GM23248 (cell line): ENCODE measurements at regions not wholly inside any gene's neighbourhood (a gene's known extent, or its start where the extent isn't known, plus 50 kb on each side); places are given as distances from the start of the nearest gene placed in this dataset.
"Not testable (repeated sequence)": the region's sequence is repeated elsewhere in the genome, so short reads cannot be mapped to it uniquely, and the experiment has no call there.

ENCODE experiments used
- DNase-seq: peaks from one replicate; pipeline ENCODE4 v3.0.0-alpha.2; 2015
- H2AFZ ChIP-seq: fragments of 200-600 bp; sonication (generic); 2 replicates; pipeline ENCODE4 v1.6.1; 2016; ENCODE audit warnings: antibody characterized with exemption
- H3F3A ChIP-seq: fragments of 200-600 bp; sonication (generic); 2 replicates; pipeline ENCODE4 v1.6.1; 2016; ENCODE audit warnings: mild to moderate bottlenecking, antibody characterized with exemption, mixed run types; ENCODE audit not compliant: insufficient read depth
- H3K27ac ChIP-seq: fragments of 200-600 bp; sonication (generic); 2 replicates; pipeline ENCODE4 v1.5.1; 2016; ENCODE audit warnings: mild to moderate bottlenecking
- H3K27me3 ChIP-seq: fragments of 200-600 bp; sonication (generic); replicated peaks from 2 replicates; pipeline ENCODE4 v1.6.1; 2016; ENCODE audit warnings: mild to moderate bottlenecking; ENCODE audit not compliant: insufficient read depth
- H3K36me3 ChIP-seq: fragments of 200-600 bp; sonication (generic); 2 replicates; pipeline ENCODE4 v1.6.1; 2016; ENCODE audit warnings: low read depth, mild to moderate bottlenecking
- H3K4me1 ChIP-seq: fragments of 200-600 bp; sonication (generic); 2 replicates; pipeline ENCODE4 v1.6.1; 2016; ENCODE audit warnings: mild to moderate bottlenecking; ENCODE audit not compliant: insufficient read depth
- H3K4me2 ChIP-seq: fragments of 200-600 bp; sonication (generic); one replicate; pipeline ENCODE4 v1.6.1; 2016; ENCODE audit warnings: mild to moderate bottlenecking; ENCODE audit not compliant: unreplicated experiment
- H3K4me3 ChIP-seq: fragments of 200-600 bp; sonication (generic); 2 replicates; pipeline ENCODE4 v1.5.1; 2016; ENCODE audit warnings: mild to moderate bottlenecking
- H3K79me2 ChIP-seq: fragments of 200-600 bp; sonication (generic); 2 replicates; pipeline ENCODE4 v1.6.1; 2016; ENCODE audit warnings: mild to moderate bottlenecking; ENCODE audit not compliant: insufficient read depth
- H3K9ac ChIP-seq: fragments of 200-600 bp; sonication (generic); 2 replicates; pipeline ENCODE4 v1.6.1; 2016; ENCODE audit warnings: mild to moderate bottlenecking
- H3K9me2 ChIP-seq: fragments of 200-600 bp; sonication (generic); 2 replicates; pipeline ENCODE4 v1.6.1; 2016; ENCODE audit warnings: mixed run types, mild to moderate bottlenecking, moderate library complexity; ENCODE audit not compliant: insufficient read depth
- H3K9me3 ChIP-seq: fragments of 200-600 bp; sonication (generic); one replicate; pipeline ENCODE4 v1.6.1; 2017; ENCODE audit warnings: low read depth
- H4K20me1 ChIP-seq: fragments of 200-600 bp; sonication (generic); 2 replicates; pipeline ENCODE4 v1.6.0; 2016; ENCODE audit not compliant: insufficient read depth
- EZH2 ChIP-seq: fragments of 200-600 bp; sonication (generic); IDR thresholded peaks from 2 replicates; pipeline ENCODE4 v1.6.1; 2018; ENCODE audit warnings: antibody characterized with exemption, mild to moderate bottlenecking; ENCODE audit not compliant: insufficient read depth, poor library complexity, severe bottlenecking
- EZH2phosphoT487 ChIP-seq: fragments of 200-600 bp; sonication (generic); IDR thresholded peaks from 2 replicates; pipeline ENCODE4 v1.6.1; 2018; ENCODE audit warnings: antibody characterized with exemption, moderate library complexity, mild to moderate bottlenecking, low read depth; ENCODE audit not compliant: insufficient read depth
- WGBS, 2 experiments: methylation state at CpG; one replicate each; pipeline ENCODE4 v1.1.6; 2015 to 2017; ENCODE audit warnings: low lambda C conversion rate in 2 of 2, low coverage in 1 of 2; ENCODE audit errors: missing lambda C conversion rate in 2 of 2; 5-methylcytosine and 5-hydroxymethylcytosine counted together
- in situ Hi-C: fragments of 300-500 bp; cut with MboI; formaldehyde crosslinking; loops from 2 replicates; pipeline ENCODE4 v1.15.0; 2020

DNA sequence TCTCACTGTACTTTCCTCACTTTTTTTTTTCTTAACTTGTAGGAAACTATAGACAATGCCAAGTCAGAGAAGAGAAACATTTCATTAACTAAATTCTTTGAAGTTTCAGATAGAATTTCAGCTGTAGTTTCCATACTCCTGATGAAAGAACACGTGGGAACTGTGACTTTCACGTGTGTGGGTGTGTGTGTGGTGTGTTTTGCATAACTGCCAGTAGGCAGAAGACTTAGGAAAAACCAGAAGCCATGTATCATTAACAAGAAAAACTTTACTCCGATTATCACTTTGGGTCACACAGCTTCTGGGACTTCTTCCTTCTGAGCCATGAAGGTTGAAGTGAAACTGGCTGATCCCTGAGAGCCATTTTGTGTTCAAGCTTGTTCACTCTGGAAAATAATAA lies 483.3 kb downstream of the TFAP2B start:
- Histone ChIP-seq H3F3A (no peaks in the 10 kb centered on the region), H3K9me2 (no peaks in the 10 kb centered on the region), H3K4me1 (no peaks in the 10 kb centered on the region), H3K36me3 (no peaks in the 10 kb centered on the region), H3K9ac (no peak overlapping the region), H3K79me2 (no peaks in the 10 kb centered on the region), H3K9me3 (no peaks in the 10 kb centered on the region), H2AFZ (no peak overlapping the region), H3K27ac (no peak overlapping the region), H3K27me3 (no peaks in the 10 kb centered on the region), H3K4me3 (no peak overlapping the region), H4K20me1 (no peaks in the 10 kb centered on the region), H3K4me2 (no peak overlapping the region)
- in situ Hi-C loops: no loop called here
- DNase-seq: no peak
- no peak for TF ChIP-seq EZH2
- TF ChIP-seq EZH2phosphoT487: no peak
- WGBS, 2 experiments: 9 to 10% methylated on average over 3 of the region's 3 CpGs

DNA sequence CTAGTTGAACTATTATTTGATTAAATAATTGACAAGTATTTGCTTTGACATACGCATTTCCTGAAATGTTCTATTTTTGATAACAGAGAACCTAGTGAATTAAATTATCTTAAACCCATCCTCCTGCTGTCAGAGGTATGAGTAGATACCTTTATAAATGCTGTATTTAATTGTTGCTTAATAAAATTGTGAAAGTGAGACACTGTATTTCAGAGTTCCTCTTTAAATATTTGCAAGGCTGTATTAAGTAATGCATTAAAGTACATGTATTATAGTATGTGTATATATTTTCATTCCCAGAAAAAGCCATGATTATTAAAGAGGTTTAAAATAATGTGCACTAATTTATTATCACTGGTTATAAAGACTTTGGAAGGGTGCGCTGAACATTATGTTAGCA lies 483.8 kb downstream of the TFAP2B start:
- in situ Hi-C loops: no loop called here

DNA sequence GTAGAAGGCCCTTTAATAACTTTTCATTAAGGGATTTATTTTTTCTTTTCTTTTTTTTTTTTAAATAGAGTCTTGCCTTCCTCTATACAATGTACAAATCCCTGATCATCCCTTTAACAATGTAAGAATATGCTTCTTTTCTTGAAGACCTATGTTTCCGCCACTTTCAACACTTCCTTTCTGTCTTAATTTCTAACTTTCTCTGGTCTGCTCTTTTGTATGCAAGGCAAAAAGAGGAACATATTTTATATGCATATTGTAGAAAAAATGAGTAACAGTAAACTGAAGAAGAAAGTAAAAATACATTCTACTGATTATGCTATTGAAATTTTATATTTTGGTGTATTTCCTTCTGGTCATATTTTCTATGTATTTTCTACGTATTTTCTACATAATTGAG lies 484.7 kb downstream of the TFAP2B start:
- no peaks in the 10 kb centered on the region for H3K9me3 ChIP-seq
- no peaks in the 10 kb centered on the region for H3K36me3 ChIP-seq
- no peak for DNase-seq
- no peaks in the 10 kb centered on the region for H3K9me2 ChIP-seq
- in situ Hi-C loops: no loop called here
- H3K9ac ChIP-seq: no peak overlapping the region
- no peaks in the 10 kb centered on the region for H3K79me2 ChIP-seq
- H3K27me3 ChIP-seq: no peaks in the 10 kb centered on the region
- no peak overlapping the region for H3K27ac ChIP-seq
- H4K20me1 ChIP-seq: no peaks in the 10 kb centered on the region
- TF ChIP-seq EZH2phosphoT487 (no peak), EZH2 (no peak)
- no peak overlapping the region for H3K4me2 ChIP-seq
- H3K4me1 ChIP-seq: no peaks in the 10 kb centered on the region
- no peaks in the 10 kb centered on the region for H3F3A ChIP-seq
- WGBS, 2 experiments: 40 to 46% methylated on average over 2 of the region's 2 CpGs
- H2AFZ ChIP-seq: no peak overlapping the region
- no peak overlapping the region for H3K4me3 ChIP-seq

More for the DNA sequence above, 483.8 kb downstream of the TFAP2B start:
- TF ChIP-seq EZH2 (no peak), EZH2phosphoT487 (no peak)
- H3K4me3 ChIP-seq: no peak overlapping the region
- no peaks in the 10 kb centered on the region for H3K9me2 ChIP-seq
- no peaks in the 10 kb centered on the region for H4K20me1 ChIP-seq
- no peaks in the 10 kb centered on the region for H3K9me3 ChIP-seq
- no peak overlapping the region for H3K9ac ChIP-seq
- WGBS, 2 experiments: 66 to 74% methylated on average over 2 of the region's 2 CpGs
- no peaks in the 10 kb centered on the region for H3K27me3 ChIP-seq
- H3F3A ChIP-seq: no peaks in the 10 kb centered on the region
- no peaks in the 10 kb centered on the region for H3K4me1 ChIP-seq
- H3K4me2 ChIP-seq: no peak overlapping the region
- DNase-seq: no peak
- no peaks in the 10 kb centered on the region for H3K36me3 ChIP-seq
- no peak overlapping the region for H2AFZ ChIP-seq
- no peak overlapping the region for H3K27ac ChIP-seq
- no peaks in the 10 kb centered on the region for H3K79me2 ChIP-seq

DNA sequence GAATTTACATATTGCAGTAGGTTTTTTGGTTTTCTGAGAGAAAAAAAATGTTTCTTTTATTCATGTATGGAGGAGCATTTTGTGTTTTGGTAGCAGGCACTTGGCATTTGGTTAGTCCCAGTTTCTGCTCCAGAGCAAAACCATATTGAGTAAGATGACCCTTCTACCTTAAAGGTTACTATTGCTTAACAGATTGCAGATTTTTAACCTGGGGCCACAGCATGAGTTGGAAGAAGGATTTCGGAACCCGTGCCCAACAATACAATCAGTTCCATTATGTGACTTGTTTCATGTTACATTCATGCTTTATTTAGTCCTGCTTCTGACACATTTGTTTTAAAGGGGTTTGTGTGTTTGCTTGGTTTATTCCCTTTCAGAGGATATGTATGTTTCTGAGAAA lies 496.3 kb downstream of the TFAP2B start:
- no peak overlapping the region for H3K27ac ChIP-seq
- no peaks in the 10 kb centered on the region for H3K9me2 ChIP-seq
- no peaks in the 10 kb centered on the region for H3K79me2 ChIP-seq
- no peaks in the 10 kb centered on the region for H3K9me3 ChIP-seq
- H4K20me1 ChIP-seq: no peaks in the 10 kb centered on the region
- in situ Hi-C loops: no loop called here
- DNase-seq: no peak
- no peak for TF ChIP-seq EZH2phosphoT487
- TF ChIP-seq EZH2: no peak
- H3F3A ChIP-seq: no peaks in the 10 kb centered on the region
- H3K4me3 ChIP-seq: no peak overlapping the region
- no peak overlapping the region for H2AFZ ChIP-seq
- WGBS, 2 experiments: 68 to 83% methylated on average over 2 of the region's 2 CpGs
- no peaks in the 10 kb centered on the region for H3K4me1 ChIP-seq
- no peak overlapping the region for H3K9ac ChIP-seq
- H3K4me2 ChIP-seq: no peak overlapping the region
- H3K36me3 ChIP-seq: no peaks in the 10 kb centered on the region
- no peaks in the 10 kb centered on the region for H3K27me3 ChIP-seq

DNA sequence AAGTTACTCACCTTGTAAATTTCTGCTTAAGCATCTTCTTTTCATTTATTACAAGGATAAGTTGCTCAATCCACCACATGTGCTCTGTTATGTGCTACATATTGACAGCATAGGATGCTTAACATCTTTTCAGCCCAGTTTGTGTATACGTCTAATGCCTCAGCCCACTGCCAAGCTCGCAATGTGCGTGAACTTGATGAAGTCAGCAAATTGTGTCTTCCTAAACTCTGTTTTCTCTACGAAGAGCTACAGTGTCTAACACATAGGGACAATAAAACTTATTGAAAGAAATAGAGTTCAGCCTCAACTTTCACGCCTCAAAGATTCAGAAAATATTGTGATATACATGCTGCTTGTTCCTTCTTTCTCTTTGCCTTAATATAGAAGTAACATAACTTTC lies 500.0 kb downstream of the TFAP2B start:
- no peaks in the 10 kb centered on the region for H3K36me3 ChIP-seq
- DNase-seq: no peak
- H2AFZ ChIP-seq: no peak overlapping the region
- H3K4me2 ChIP-seq: no peak overlapping the region
- no peaks in the 10 kb centered on the region for H3F3A ChIP-seq
- no peak overlapping the region for H3K27ac ChIP-seq
- no peaks in the 10 kb centered on the region for H4K20me1 ChIP-seq
- no peak overlapping the region for H3K9ac ChIP-seq
- no peaks in the 10 kb centered on the region for H3K4me1 ChIP-seq
- in situ Hi-C loops: no loop called here
- 2 to 5% methylated on average over 5 of the region's 5 CpGs for WGBS, 2 experiments
- no peaks in the 10 kb centered on the region for H3K9me2 ChIP-seq
- no peak for TF ChIP-seq EZH2
- no peak for TF ChIP-seq EZH2phosphoT487
- H3K27me3 ChIP-seq: no peaks in the 10 kb centered on the region
- H3K79me2 ChIP-seq: no peaks in the 10 kb centered on the region
- H3K4me3 ChIP-seq: no peak overlapping the region
- H3K9me3 ChIP-seq: no peaks in the 10 kb centered on the region

DNA sequence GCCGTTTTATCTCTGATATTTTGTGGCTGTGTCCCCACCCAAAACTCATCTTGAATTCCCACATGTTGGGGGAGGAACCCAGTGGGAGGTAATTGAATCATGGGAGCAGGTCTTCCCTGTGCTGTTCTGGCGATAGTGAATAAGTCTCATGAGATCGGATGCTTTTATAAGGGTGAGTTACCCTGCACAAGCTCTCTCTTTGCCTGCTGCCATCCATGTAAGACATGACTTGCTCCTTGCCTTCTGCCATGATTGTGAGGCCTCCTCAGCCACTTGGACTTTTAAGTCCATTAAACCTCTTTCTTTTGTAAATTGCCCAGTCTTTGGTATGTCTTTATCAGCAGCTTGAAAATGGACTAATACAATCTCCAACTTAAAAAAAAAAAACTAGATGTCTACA lies 502.8 kb downstream of the TFAP2B start:
- in situ Hi-C loops, H3K27ac ChIP-seq: not testable (repeated sequence)
- WGBS, 2 experiments: 45 to 51% methylated on average over 3 of the region's 3 CpGs

More for the DNA sequence above, 502.8 kb downstream of the TFAP2B start:
- H3F3A ChIP-seq, H3K4me2 ChIP-seq, H3K9me3 ChIP-seq, H3K4me1 ChIP-seq, H3K9ac ChIP-seq, H2AFZ ChIP-seq, H3K9me2 ChIP-seq, DNase-seq, H3K27me3 ChIP-seq, H3K79me2 ChIP-seq, H4K20me1 ChIP-seq, H3K36me3 ChIP-seq, H3K4me3 ChIP-seq: not testable (repeated sequence)
